Ishikawa (cell line): ENCODE measurements at regions not wholly inside any gene's neighbourhood (a gene's known extent, or its start where the extent isn't known, plus 50 kb on each side); places are given as distances from the start of the nearest gene placed in this dataset.

ENCODE experiments used
- CEBPB ChIP-seq: IDR thresholded peaks from 2 replicates; pipeline ENCODE4 v1.6.1; 2012
- CREB1 ChIP-seq: IDR thresholded peaks from 2 replicates; pipeline ENCODE4 v1.6.1; 2012; ENCODE audit warnings: low read depth
- EGR1 ChIP-seq: IDR thresholded peaks from 2 replicates; pipeline ENCODE4 v1.6.1; 2012
- EP300 ChIP-seq: IDR thresholded peaks from 2 replicates; pipeline ENCODE4 v1.6.1; 2012; ENCODE audit warnings: borderline replicate concordance
- FOXM1 ChIP-seq: IDR thresholded peaks from 2 replicates; pipeline ENCODE4 v1.6.1; 2012; ENCODE audit warnings: low read depth, borderline replicate concordance
- NFIC ChIP-seq: IDR thresholded peaks from 2 replicates; pipeline ENCODE4 v1.6.1; 2012
- RAD21 ChIP-seq: IDR thresholded peaks from 2 replicates; pipeline ENCODE4 v1.6.1; 2012; ENCODE audit warnings: low read depth
- TAF1 ChIP-seq: IDR thresholded peaks from 2 replicates; pipeline ENCODE4 v1.6.1; 2012; ENCODE audit warnings: low read depth, mild to moderate bottlenecking
- TCF12 ChIP-seq: IDR thresholded peaks from 2 replicates; pipeline ENCODE4 v1.6.1; 2012; ENCODE audit warnings: low read depth
- TEAD4 ChIP-seq: IDR thresholded peaks from 2 replicates; pipeline ENCODE4 v1.6.1; 2012
- YY1 ChIP-seq: IDR thresholded peaks from 2 replicates; pipeline ENCODE4 v1.6.1; 2012; ENCODE audit warnings: low read depth
- ZBTB7A ChIP-seq: IDR thresholded peaks from 2 replicates; pipeline ENCODE4 v1.6.1; 2012; ENCODE audit warnings: low read depth
- TF ChIP-seq, protein P1 (sequence below): IDR thresholded peaks from 2 replicates; pipeline ENCODE4 v1.6.1; 2012; ENCODE audit warnings: low read depth, mild to moderate bottlenecking
- TF ChIP-seq, protein P2 (sequence below): IDR thresholded peaks from 2 replicates; pipeline ENCODE4 v1.6.1; 2012
- TF ChIP-seq, protein P3 (sequence below): IDR thresholded peaks from 2 replicates; pipeline ENCODE4 v1.6.1; 2012

DNA sequence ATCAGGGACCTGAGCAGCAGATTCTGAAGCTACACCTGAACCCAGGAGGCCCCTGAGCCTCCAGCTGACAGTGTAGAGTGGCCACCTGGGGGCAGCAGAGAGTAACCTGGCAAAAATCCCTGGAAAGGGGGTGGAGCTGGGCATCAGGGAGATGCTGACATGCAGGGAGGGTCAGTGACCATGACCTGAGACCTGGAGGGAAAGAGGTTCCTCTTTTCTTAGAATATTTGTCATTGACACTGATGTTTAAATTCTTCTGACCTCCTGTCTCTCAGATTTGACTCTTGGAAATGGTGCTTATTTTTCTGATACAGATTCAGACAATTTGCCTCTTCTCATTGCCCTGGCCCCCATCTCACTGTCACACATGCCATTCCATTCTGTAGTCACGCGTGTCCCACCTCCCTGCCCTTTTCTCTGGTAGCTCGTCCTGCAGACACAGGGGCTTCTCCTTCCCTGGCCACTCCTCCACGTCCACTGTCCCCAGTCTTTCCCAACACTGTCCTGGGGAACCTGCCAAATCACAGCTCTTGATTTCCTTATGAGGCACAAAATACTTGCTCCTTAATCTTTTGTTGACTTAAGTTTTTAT lies 117.2 kb upstream of the IGLL5 start:
- TF ChIP-seq NFIC (peak; percentile 63), CREB1 (no peak), RAD21 (peak; percentile 36; the same call in 1 of the 2 replicates)

DNA sequence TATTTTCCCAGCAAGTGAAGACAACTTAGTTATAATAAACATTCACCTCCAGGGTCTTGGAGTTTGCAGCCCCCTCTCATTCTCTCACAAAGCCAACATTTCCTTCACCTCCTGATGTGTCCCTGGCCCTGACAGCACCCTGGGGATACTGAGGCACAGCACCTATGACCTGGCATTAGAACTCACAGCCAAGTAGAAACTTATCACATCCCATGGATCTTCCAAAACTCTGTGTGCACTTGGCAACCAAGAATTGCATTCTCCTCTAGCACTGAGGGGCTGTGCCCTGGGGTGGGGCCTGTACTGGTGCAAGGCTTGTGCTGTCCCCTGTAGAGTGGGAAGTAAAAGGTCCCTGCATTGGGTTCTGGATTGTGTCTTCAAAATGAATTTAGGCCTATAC lies 116.7 kb upstream of the IGLL5 start:
- TF ChIP-seq CEBPB (no peak), TAF1 (no peak), TCF12 (no peak), EP300 (no peak), ZBTB7A (no peak), YY1 (no peak), CREB1 (no peak), EGR1 (no peak), TEAD4 (no peak)
- TF ChIP-seq, protein P1, sequence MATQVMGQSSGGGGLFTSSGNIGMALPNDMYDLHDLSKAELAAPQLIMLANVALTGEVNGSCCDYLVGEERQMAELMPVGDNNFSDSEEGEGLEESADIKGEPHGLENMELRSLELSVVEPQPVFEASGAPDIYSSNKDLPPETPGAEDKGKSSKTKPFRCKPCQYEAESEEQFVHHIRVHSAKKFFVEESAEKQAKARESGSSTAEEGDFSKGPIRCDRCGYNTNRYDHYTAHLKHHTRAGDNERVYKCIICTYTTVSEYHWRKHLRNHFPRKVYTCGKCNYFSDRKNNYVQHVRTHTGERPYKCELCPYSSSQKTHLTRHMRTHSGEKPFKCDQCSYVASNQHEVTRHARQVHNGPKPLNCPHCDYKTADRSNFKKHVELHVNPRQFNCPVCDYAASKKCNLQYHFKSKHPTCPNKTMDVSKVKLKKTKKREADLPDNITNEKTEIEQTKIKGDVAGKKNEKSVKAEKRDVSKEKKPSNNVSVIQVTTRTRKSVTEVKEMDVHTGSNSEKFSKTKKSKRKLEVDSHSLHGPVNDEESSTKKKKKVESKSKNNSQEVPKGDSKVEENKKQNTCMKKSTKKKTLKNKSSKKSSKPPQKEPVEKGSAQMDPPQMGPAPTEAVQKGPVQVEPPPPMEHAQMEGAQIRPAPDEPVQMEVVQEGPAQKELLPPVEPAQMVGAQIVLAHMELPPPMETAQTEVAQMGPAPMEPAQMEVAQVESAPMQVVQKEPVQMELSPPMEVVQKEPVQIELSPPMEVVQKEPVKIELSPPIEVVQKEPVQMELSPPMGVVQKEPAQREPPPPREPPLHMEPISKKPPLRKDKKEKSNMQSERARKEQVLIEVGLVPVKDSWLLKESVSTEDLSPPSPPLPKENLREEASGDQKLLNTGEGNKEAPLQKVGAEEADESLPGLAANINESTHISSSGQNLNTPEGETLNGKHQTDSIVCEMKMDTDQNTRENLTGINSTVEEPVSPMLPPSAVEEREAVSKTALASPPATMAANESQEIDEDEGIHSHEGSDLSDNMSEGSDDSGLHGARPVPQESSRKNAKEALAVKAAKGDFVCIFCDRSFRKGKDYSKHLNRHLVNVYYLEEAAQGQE, result no peak
- TF ChIP-seq, protein P2, sequence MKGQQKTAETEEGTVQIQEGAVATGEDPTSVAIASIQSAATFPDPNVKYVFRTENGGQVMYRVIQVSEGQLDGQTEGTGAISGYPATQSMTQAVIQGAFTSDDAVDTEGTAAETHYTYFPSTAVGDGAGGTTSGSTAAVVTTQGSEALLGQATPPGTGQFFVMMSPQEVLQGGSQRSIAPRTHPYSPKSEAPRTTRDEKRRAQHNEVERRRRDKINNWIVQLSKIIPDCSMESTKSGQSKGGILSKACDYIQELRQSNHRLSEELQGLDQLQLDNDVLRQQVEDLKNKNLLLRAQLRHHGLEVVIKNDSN, result no peak
- TF ChIP-seq, protein P3, sequence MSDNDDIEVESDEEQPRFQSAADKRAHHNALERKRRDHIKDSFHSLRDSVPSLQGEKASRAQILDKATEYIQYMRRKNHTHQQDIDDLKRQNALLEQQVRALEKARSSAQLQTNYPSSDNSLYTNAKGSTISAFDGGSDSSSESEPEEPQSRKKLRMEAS, result no peak

DNA sequence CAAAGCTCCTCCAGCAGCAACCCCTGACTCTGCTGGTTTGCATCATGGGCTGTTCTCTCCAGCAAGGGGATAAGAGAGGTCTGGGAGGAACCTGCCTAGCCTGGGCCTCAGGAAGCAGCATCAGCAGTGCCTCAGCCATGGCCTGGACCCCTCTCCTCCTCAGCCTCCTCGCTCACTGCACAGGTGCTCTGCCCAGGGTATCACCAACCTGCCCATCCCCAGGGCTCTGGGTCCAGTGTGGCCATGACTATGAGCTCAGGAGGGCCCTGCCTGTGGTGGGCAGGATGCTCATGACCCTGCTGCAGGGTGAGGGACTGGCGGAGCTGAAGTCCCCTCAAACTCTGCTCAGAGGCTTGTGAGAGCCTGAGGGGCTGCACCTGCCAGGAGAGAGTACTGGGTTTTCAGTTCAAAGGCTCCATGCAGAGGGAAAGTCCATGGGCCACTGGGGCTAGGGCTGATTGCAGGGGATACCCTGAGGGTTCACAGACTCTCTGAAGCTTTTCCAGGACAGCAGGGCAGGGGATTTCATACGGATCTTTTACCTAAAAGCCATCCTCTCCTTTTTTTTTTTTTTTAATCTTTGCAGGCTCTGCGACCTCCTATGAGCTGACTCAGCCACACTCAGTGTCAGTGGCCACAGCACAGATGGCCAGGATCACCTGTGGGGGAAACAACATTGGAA lies 115.8 kb upstream of the IGLL5 start:
- TF ChIP-seq FOXM1 (no peak), EP300 (no peak), ZBTB7A (no peak), TCF12 (no peak), CREB1 (no peak)

DNA sequence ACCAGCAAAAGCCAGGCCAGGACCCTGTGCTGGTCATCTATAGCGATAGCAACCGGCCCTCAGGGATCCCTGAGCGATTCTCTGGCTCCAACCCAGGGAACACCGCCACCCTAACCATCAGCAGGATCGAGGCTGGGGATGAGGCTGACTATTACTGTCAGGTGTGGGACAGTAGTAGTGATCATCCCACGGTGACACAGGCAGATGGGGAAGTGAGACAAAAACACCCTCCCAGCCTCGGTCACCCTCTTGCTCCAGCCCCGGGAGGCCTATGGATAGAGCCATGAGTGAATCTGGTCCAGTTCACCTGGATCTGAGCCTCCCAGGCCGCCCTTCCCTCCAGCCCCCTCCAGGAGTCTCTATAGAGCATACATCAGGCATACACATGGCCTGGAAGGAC lies 115.2 kb upstream of the IGLL5 start:
- TF ChIP-seq YY1, result no peak
- TF ChIP-seq CEBPB, result no peak

DNA sequence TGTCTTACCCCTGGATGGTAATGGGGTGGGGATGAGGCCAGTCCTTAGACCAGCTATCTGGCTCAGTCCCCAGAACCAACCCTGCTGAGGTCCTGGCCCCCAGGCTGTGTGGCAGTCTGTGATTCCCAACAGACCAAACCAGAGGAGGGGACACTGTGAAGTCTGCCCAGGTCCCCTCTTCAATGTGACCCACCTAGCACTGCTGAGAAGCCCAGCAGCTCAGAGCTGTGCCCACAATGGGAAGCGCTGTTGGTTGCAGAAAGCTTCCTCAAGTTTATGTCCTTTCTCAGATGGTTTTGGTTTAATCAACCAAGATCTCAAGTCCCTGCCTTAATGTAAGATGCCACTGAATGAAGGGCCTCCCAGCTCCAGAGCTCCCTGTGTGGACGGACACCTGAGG lies 114.7 kb upstream of the IGLL5 start:
- no peak for TF ChIP-seq CEBPB
- TF ChIP-seq EP300, result no peak
- no peak for TF ChIP-seq TCF12
- no peak for TF ChIP-seq RAD21
- TF ChIP-seq, protein P1, result no peak
- TF ChIP-seq TAF1, result no peak
- no peak for TF ChIP-seq TEAD4
- TF ChIP-seq YY1, result no peak
- TF ChIP-seq, protein P3, result no peak
- TF ChIP-seq NFIC, result no peak
- no peak for TF ChIP-seq CREB1
- no peak for TF ChIP-seq FOXM1
- TF ChIP-seq EGR1, result no peak
- TF ChIP-seq, protein P2, result no peak
- no peak for TF ChIP-seq ZBTB7A

DNA sequence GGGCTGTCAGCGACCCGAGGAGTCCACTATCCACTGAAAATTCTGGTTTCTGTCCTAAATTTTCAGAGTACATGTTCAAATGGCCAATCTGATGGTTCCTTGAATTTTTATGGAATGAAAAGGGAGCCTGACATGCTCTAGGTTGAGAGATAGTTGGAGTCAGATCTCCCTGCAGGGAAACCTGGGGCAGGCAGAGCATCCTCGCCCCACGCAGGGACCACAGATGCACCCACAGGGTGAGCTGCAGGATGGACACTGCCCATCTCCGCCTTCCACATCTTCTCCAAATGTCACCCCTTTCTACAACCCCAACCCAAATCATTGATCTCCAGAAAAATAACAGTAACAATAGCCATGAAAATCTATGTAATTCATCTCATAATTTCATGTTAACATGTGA lies 114.2 kb upstream of the IGLL5 start:
- no peak for TF ChIP-seq RAD21
- TF ChIP-seq, protein P2, result no peak
- no peak for TF ChIP-seq NFIC
- no peak for TF ChIP-seq FOXM1
- no peak for TF ChIP-seq EGR1
- TF ChIP-seq ZBTB7A, result no peak
- no peak for TF ChIP-seq EP300
- TF ChIP-seq TCF12, result no peak
- no peak for TF ChIP-seq TEAD4
- TF ChIP-seq TAF1, result no peak
- TF ChIP-seq, protein P1, result no peak
- no peak for TF ChIP-seq CREB1
- TF ChIP-seq CEBPB, result no peak
- TF ChIP-seq, protein P3, result no peak
- TF ChIP-seq YY1, result no peak
